Smooth muscle cell (in vitro differentiated cells): ENCODE measurements at regions not wholly inside any gene's neighbourhood (a gene's known extent, or its start where the extent isn't known, plus 50 kb on each side); places are given as distances from the start of the nearest gene placed in this dataset.
"Not testable (repeated sequence)": the region's sequence is repeated elsewhere in the genome, so short reads cannot be mapped to it uniquely, and the experiment has no call there.

Experiments
- DNase-seq: peaks from one replicate; lab custom pipeline; 2025; ENCODE audit not compliant: unreplicated experiment; lab: John Stamatoyannopoulos, UW
- H2AFZ ChIP-seq: fragments of 200-600 bp; sonication (generic); 2 replicates; pipeline ENCODE4 v1.6.0; 2016; ENCODE audit warnings: antibody characterized with exemption, low read depth, mild to moderate bottlenecking
- H3F3A ChIP-seq: fragments of 200-600 bp; sonication (generic); 2 replicates; pipeline ENCODE4 v1.6.0; 2017; ENCODE audit warnings: antibody characterized with exemption, low read depth
- H3K27ac ChIP-seq: fragments of 200-600 bp; sonication (generic); 2 replicates; pipeline ENCODE4 v1.5.1; 2016; ENCODE audit warnings: low read depth, mild to moderate bottlenecking
- H3K27me3 ChIP-seq: fragments of 200-600 bp; sonication (generic); 2 replicates; pipeline ENCODE4 v1.6.1; 2016; ENCODE audit warnings: low read depth, mild to moderate bottlenecking
- H3K36me3 ChIP-seq: fragments of 200-600 bp; sonication (generic); 2 replicates; pipeline ENCODE4 v1.5.1; 2016; ENCODE audit warnings: low read depth
- H3K4me1 ChIP-seq: fragments of 200-600 bp; sonication (generic); 2 replicates; pipeline ENCODE4 v1.5.1; 2016; ENCODE audit warnings: low read depth
- H3K4me2 ChIP-seq: fragments of 200-600 bp; sonication (generic); 2 replicates; pipeline ENCODE4 v1.6.0; 2016; ENCODE audit warnings: mild to moderate bottlenecking
- H3K4me3 ChIP-seq: fragments of 200-600 bp; sonication (generic); 2 replicates; pipeline ENCODE4 v1.5.1; 2016; ENCODE audit warnings: mild to moderate bottlenecking
- H3K79me2 ChIP-seq: fragments of 200-600 bp; sonication (generic); 2 replicates; pipeline ENCODE4 v1.6.0; 2016; ENCODE audit warnings: low read depth, mild to moderate bottlenecking
- H3K9ac ChIP-seq: fragments of 200-600 bp; sonication (generic); 2 replicates; pipeline ENCODE4 v1.6.0; 2016; ENCODE audit warnings: low read depth
- H3K9me3 ChIP-seq: fragments of 200-600 bp; sonication (generic); replicated peaks from 2 replicates; pipeline ENCODE4 v1.5.1; 2016; ENCODE audit warnings: low read depth
- H4K20me1 ChIP-seq: fragments of 200-600 bp; sonication (generic); 2 replicates; pipeline ENCODE4 v1.6.0; 2016; ENCODE audit warnings: low read depth
- CTCF ChIP-seq: fragments of 200-600 bp; sonication (generic); IDR thresholded peaks from 2 replicates; pipeline ENCODE4 v1.5.1; 2017; ENCODE audit warnings: borderline replicate concordance, mild to moderate bottlenecking, antibody characterized with exemption; ENCODE audit not compliant: insufficient read depth, poor library complexity, severe bottlenecking
- WGBS: methylation state at CpG from one replicate; pipeline ENCODE4 v1.1.7; 2016; ENCODE audit warnings: low lambda C conversion rate; 5-methylcytosine and 5-hydroxymethylcytosine counted together

GRCh38 chr10:61195211-61195610 is 251.2 kb upstream of the RHOBTB1 start:
- no peaks in the 10 kb centered on the region for H3K27me3 ChIP-seq
- no peaks in the 10 kb centered on the region for H4K20me1 ChIP-seq
- H3K4me3 ChIP-seq: no peak overlapping the region
- no peak overlapping the region for H3K9ac ChIP-seq
- no peak for DNase-seq
- H3K36me3 ChIP-seq: no peaks in the 10 kb centered on the region
- no peak overlapping the region for H2AFZ ChIP-seq
- no peaks in the 10 kb centered on the region for H3K4me1 ChIP-seq
- H3F3A ChIP-seq: peaks cover 4% of the 10 kb centered on the region
- H3K9me3 ChIP-seq: no peaks in the 10 kb centered on the region
- H3K27ac ChIP-seq: no peak overlapping the region
- H3K79me2 ChIP-seq: no peaks in the 10 kb centered on the region
- no peak overlapping the region for H3K4me2 ChIP-seq
- no peak for TF ChIP-seq CTCF

- H3K4me2 ChIP-seq: not testable (repeated sequence)
- WGBS: 97% methylated on average over 2 of the region's 2 CpGs
Observed at GRCh38 chr10:61192589-61192988, 248.6 kb upstream of the RHOBTB1 start.

GRCh38 chr10:61192042-61192441 is 248.1 kb upstream of the RHOBTB1 start:
- Histone ChIP-seq H3K27ac (no peak overlapping the region), H3K79me2 (no peaks in the 10 kb centered on the region), H2AFZ (no peak overlapping the region), H3K4me1 (no peaks in the 10 kb centered on the region), H3K9ac (no peak overlapping the region), H3K4me3 (no peak overlapping the region), H3K27me3 (no peaks in the 10 kb centered on the region), H4K20me1 (no peaks in the 10 kb centered on the region), H3F3A (peaks cover 9% of the 10 kb centered on the region), H3K4me2 (no peak overlapping the region), H3K9me3 (no peaks in the 10 kb centered on the region), H3K36me3 (no peaks in the 10 kb centered on the region)
- no peak for DNase-seq
- 98% methylated on average over 3 of the region's 3 CpGs for WGBS
- TF ChIP-seq CTCF: no peak

More at GRCh38 chr10:61192589-61192988, 248.6 kb upstream of the RHOBTB1 start:
- H4K20me1 ChIP-seq, DNase-seq, H3K4me3 ChIP-seq, H2AFZ ChIP-seq, H3K27me3 ChIP-seq, H3K27ac ChIP-seq, H3K9ac ChIP-seq, H3K79me2 ChIP-seq, H3K36me3 ChIP-seq, H3K4me1 ChIP-seq, H3K9me3 ChIP-seq, H3F3A ChIP-seq: not testable (repeated sequence)

GRCh38 chr10:61189912-61190311 is 245.9 kb upstream of the RHOBTB1 start:
- Histone ChIP-seq H3K9ac (no peak overlapping the region), H3F3A (peaks cover 9% of the 10 kb centered on the region), H3K27ac (no peak overlapping the region), H4K20me1 (no peaks in the 10 kb centered on the region), H3K79me2 (no peaks in the 10 kb centered on the region), H3K4me3 (no peak overlapping the region), H3K36me3 (no peaks in the 10 kb centered on the region), H3K9me3 (no peaks in the 10 kb centered on the region), H3K4me2 (no peak overlapping the region), H3K4me1 (no peaks in the 10 kb centered on the region), H2AFZ (no peak overlapping the region), H3K27me3 (no peaks in the 10 kb centered on the region)
- WGBS: 96% methylated on average over 2 of the region's 2 CpGs
- no peak for DNase-seq
- TF ChIP-seq CTCF: no peak
